ENCODE measurements at regions not wholly inside any gene's neighbourhood (a gene's known extent, or its start where the extent isn't known, plus 50 kb on each side); places are given as distances from the start of the nearest gene placed in this dataset.

DNA sequence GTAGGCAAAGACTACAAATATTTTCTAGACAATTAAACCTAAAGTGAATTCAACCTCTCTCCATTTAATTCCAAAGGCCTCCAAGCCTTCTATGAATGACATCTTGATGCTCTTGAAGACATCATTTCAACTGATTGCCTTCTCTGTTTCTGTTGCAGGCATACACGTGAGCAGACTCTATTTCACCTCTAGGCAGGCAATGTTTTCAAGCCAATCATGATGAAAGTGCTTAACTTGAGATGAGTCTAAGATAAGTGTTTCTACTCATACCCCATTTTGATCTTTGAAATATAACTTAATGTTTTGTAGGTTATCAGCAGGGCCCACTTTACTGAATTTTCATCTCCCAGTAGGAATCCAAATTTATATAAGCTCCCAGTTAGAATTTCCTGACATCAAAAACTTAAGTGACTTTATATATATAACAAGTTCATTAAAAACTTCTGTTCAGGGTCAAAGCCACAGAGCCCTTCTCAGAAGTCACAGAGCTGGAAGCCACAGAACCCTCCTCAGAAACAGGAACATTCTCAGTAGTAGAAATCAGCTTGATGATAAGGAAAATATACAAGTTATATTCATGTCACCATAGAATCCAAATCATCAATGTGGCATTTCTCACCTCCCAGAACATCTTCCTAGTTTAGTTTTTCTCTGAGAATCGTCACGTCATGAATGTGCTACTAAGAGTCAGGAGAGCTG, 108.5 kb downstream of the PHLDA1 start:
- Histone ChIP-seq H3K4me3 (ENCODE audit: low read depth, low read length) (no peak overlapping the region), H3K27ac (ENCODE audit: low read depth, low read length) (no peak overlapping the region), H3K9ac (ENCODE audit: low read length) (no peak overlapping the region), H3K4me1 (ENCODE audit: control insufficient read depth, insufficient read depth, low read length) (no peaks in the 10 kb centered on the region), H3K9me3 (ENCODE audit: control insufficient read depth, insufficient read depth, low read depth, low read length) (peaks cover 36% of the 10 kb centered on the region), H3K27me3 (ENCODE audit: control insufficient read depth, insufficient read depth, low read length) (no peaks in the 10 kb centered on the region), H3K36me3 (ENCODE audit: control insufficient read depth, insufficient read depth, low read length) (no peaks in the 10 kb centered on the region)

DNA sequence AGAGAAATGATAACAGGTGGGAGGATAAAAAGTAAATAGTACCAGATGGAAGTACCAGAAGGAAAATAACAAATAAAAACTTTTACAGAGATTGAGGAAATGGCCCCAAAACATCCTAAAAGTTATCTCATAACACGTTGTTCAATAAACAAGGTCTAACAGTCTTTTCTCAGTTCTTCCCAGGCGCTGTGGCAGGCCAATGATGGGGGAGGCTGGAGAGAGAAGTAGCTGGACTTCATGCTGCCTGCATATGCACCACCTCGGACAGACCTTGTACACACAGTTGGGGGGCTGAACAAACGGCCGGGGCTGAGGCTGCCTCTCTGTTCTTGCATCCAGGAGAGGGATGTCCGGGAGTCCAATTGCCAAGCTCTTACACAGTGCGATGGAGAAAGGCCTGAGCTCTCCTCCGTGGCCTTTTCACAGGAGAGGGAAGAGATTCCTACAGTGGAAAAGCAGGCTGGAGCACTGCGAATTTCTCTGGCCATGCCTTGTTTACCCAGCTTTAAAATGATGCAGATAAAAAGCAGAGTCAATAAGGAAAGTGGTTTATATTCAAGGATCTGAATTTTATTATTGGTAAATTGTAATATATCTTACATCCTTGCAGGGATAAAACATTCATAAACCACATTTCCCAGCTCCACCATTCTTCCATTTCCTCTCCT, 109.8 kb downstream of the PHLDA1 start:
- no peaks in the 10 kb centered on the region for H3K4me1 ChIP-seq (ENCODE audit: control insufficient read depth, insufficient read depth, low read length)
- no peak overlapping the region for H3K27ac ChIP-seq (ENCODE audit: low read depth, low read length)
- H3K9ac ChIP-seq (ENCODE audit: low read length) = no peak overlapping the region
- no peaks in the 10 kb centered on the region for H3K27me3 ChIP-seq (ENCODE audit: control insufficient read depth, insufficient read depth, low read length)
- H3K36me3 ChIP-seq (ENCODE audit: control insufficient read depth, insufficient read depth, low read length) = no peaks in the 10 kb centered on the region
- H3K4me3 ChIP-seq (ENCODE audit: low read depth, low read length) = no peak overlapping the region
- H3K9me3 ChIP-seq (ENCODE audit: control insufficient read depth, insufficient read depth, low read depth, low read length) = peaks cover 36% of the 10 kb centered on the region

DNA sequence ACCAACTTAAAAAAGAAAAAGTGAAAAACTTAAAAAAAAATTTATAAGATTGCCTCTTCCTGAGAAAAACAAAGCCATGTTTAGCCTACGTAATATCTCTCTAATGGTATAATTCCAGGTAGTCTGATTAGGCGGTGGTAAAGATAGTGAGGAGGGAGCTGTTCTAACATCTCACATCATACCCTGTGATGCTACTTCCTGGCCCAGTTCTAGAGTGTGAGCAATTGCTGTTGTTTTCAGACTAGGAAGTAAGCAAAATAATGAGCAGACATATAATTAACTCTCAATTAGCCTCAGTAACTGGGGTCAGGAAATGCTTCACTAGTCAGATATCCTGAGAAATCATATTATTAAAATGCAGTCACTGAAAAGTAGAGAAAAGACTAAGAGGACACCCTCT, 113.9 kb downstream of the PHLDA1 start:
- Histone ChIP-seq H3K36me3 (ENCODE audit: control insufficient read depth, insufficient read depth, low read length) (no peaks in the 10 kb centered on the region), H3K27ac (ENCODE audit: low read depth, low read length) (no peak overlapping the region), H3K4me1 (ENCODE audit: control insufficient read depth, insufficient read depth, low read length) (no peaks in the 10 kb centered on the region; the same call in none of the 2 replicates), H3K27me3 (ENCODE audit: control insufficient read depth, insufficient read depth, low read length) (no peaks in the 10 kb centered on the region), H3K4me3 (ENCODE audit: low read depth, low read length) (no peak overlapping the region), H3K9ac (ENCODE audit: low read length) (no peak overlapping the region), H3K9me3 (ENCODE audit: control insufficient read depth, insufficient read depth, low read depth, low read length) (peaks cover 2% of the 10 kb centered on the region; the same call in 1 of the 2 replicates)

DNA sequence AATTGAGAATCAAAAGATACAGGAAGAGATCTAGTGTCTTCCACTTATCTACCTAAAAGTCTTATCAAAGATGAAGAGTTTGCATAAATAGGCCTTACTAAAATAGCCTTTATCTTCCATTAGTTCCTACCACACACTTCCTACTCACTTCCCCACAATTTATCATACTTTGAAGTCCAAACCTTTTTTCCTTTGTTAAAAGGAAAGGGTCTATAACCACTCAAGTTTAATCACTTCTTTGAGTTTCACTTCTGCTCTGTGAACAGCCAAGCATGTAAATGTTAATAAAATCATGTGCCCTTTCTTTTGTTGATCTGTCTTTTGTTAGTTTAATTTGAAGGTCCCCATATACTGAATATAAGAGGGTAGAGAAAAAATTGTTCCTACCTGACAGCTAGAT, 114.5 kb downstream of the PHLDA1 start:
- no peak overlapping the region for H3K4me3 ChIP-seq (ENCODE audit: low read depth, low read length)
- H3K4me1 ChIP-seq (ENCODE audit: control insufficient read depth, insufficient read depth, low read length) = no peaks in the 10 kb centered on the region; the same call in none of the 2 replicates
- no peak overlapping the region for H3K27ac ChIP-seq (ENCODE audit: low read depth, low read length)
- H3K9me3 ChIP-seq (ENCODE audit: control insufficient read depth, insufficient read depth, low read depth, low read length) = no peaks in the 10 kb centered on the region
- H3K36me3 ChIP-seq (ENCODE audit: control insufficient read depth, insufficient read depth, low read length) = no peaks in the 10 kb centered on the region
- H3K27me3 ChIP-seq (ENCODE audit: control insufficient read depth, insufficient read depth, low read length) = no peaks in the 10 kb centered on the region
- H3K9ac ChIP-seq (ENCODE audit: low read length) = no peak overlapping the region

DNA sequence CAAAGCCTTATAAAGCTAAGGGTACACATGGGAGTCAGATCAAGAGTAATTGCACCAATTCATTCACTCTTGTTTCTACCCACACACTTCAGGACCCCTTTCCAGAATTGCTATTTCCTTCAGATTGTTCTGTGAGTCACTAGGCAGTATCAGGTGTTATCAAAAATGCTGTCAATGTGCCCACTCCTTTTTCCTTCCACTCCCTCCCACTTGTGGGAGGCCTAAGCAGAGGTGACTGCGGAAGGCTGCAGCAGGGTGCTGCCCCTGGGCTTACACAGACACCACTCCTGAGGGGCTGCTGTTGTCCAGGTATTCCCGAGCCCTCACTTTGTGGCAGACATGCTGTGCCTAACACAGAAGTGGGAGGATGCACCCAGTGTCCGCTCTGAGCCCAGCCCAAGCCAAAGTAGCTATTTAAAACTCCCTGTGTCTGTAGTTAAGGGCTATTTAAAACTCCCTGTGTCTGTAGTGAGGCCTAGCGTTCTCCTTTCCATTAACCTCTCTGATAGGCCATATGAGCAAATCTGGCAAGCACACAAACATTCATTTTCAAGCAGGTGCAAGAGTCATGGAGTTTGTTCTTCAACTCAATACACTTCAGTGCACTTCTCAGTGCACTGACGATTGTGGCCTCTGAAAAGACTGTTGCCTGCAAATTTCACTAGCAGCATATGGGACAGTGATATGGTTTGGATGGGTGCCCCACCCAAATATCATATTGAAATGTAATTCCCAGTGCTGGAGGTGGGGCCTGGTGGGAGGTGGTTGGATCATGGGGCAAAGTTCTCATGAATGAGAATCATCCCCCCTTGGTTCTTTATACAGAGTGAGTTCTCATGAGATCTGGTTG, 117.8 kb downstream of the PHLDA1 start:
- Histone ChIP-seq H3K36me3 (ENCODE audit: control insufficient read depth, insufficient read depth, low read length) (no peaks in the 10 kb centered on the region), H3K27me3 (ENCODE audit: control insufficient read depth, insufficient read depth, low read length) (no peaks in the 10 kb centered on the region), H3K4me1 (ENCODE audit: control insufficient read depth, insufficient read depth, low read length) (peaks cover 4% of the 10 kb centered on the region), H3K9me3 (ENCODE audit: control insufficient read depth, insufficient read depth, low read depth, low read length) (no peaks in the 10 kb centered on the region), H3K4me3 (ENCODE audit: low read depth, low read length) (no peak overlapping the region), H3K27ac (ENCODE audit: low read depth, low read length) (no peak overlapping the region), H3K9ac (ENCODE audit: low read length) (no peak overlapping the region)

DNA sequence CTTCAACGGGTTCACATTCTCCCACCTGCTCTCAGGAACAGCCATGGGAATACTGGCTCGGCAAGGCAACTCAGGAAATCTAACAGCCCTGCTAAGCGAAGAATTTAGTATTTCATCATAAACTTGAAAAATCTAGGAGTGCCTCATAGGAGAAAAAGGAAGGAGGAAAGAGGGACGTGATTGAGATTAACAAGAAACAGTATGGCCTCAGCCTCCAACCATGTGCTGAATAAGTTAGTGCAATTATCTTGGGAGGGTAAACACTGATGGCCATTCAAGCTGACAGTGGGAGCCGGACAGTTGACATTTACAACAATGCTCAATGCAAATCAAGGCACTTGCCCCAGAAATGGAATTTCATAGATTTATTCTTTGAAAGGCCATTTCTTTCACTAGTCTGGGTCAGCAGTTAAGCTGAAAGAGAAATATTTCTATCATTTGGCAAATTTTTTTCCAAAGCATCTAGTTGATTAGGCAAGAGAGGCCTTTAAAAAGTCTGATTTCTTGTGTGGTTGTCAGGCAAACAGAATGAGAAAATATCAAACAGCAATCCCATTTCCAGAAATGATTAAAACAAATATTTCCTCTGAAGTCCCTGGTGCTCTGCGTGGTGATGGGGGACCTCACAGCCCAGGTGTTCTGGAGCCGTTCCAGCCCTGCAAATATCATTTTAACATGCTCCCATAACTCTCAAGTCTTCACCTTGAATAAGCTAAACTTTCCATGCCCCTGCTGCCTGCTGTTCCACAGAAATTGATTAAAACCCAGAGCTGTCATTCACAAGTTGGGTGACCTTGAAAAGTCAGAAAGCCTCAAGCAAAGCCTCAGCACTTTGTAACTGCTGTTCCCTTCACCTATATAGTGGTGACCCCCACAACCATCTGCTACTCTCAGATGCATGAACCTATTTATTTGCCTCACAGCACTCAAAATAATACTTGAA, 121.6 kb downstream of the PHLDA1 start:
- no peak overlapping the region for H3K27ac ChIP-seq (ENCODE audit: low read depth, low read length)

DNA sequence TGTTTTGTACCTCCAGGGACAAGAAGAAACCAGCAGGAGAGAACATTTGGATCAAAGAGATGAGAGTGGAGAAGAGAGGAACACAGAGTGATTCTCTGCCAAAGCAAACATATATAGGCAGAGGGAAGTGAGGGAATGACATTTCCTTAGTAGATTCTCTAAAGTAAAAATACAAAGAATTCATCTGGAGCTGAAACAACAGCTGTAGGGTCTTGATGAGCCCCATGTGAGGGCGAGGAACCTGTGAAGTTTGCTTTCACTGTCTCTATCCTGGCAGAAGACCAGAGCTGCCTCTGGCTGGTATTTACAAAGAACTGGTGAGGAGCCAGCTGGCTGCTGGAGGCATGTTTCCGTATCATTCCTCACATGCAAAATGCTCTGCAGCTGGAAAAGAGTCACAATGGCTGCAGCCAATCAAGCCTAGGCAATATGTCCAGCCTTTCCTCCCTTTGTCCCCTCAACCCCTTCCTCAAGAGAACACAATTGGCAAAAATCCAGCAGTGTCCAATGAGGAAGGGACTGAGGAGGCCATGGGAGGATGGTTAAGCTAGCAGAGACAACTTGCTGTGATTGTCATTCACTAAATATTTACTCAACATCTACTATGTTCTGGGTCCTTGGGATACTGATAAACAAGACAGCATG, 122.5 kb downstream of the PHLDA1 start:
- Histone ChIP-seq H3K9me3 (ENCODE audit: control insufficient read depth, insufficient read depth, low read depth, low read length) (no peaks in the 10 kb centered on the region), H3K27me3 (ENCODE audit: control insufficient read depth, insufficient read depth, low read length) (no peaks in the 10 kb centered on the region), H3K36me3 (ENCODE audit: control insufficient read depth, insufficient read depth, low read length) (no peaks in the 10 kb centered on the region), H3K9ac (ENCODE audit: low read length) (no peak overlapping the region), H3K4me3 (ENCODE audit: low read depth, low read length) (no peak overlapping the region), H3K27ac (ENCODE audit: low read depth, low read length) (no peak overlapping the region), H3K4me1 (ENCODE audit: control insufficient read depth, insufficient read depth, low read length) (peaks cover 4% of the 10 kb centered on the region; the same call in 1 of the 2 replicates)

More for the DNA sequence above, 121.6 kb downstream of the PHLDA1 start:
- Histone ChIP-seq H3K9me3 (ENCODE audit: control insufficient read depth, insufficient read depth, low read depth, low read length) (no peaks in the 10 kb centered on the region), H3K36me3 (ENCODE audit: control insufficient read depth, insufficient read depth, low read length) (no peaks in the 10 kb centered on the region), H3K27me3 (ENCODE audit: control insufficient read depth, insufficient read depth, low read length) (no peaks in the 10 kb centered on the region), H3K4me3 (ENCODE audit: low read depth, low read length) (no peak overlapping the region), H3K9ac (ENCODE audit: low read length) (no peak overlapping the region), H3K4me1 (ENCODE audit: control insufficient read depth, insufficient read depth, low read length) (peaks cover 4% of the 10 kb centered on the region; the same call in 1 of the 2 replicates)

DNA sequence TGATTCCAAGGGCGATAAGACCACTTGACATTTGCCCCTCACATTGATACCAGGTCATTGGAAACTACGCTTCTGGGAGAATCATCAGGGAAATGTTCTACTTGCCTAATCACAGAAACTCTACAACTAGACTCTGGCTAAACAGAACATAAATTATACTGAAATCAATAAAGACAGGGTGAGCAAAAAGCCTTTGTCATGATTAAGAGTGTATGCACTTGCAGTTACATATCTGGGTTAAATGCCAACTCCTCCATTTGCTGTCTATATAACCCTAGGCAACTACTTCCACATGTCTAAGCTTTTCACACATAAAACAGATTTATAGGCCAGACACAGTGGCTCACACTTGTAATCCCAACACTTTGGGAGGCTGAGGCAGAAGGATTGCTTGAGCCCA, 125.7 kb downstream of the PHLDA1 start:
- no peak overlapping the region for H3K27ac ChIP-seq (ENCODE audit: low read depth, low read length)
- H3K36me3 ChIP-seq (ENCODE audit: control insufficient read depth, insufficient read depth, low read length) = no peaks in the 10 kb centered on the region
- no peak overlapping the region for H3K9ac ChIP-seq (ENCODE audit: low read length)
- H3K4me3 ChIP-seq (ENCODE audit: low read depth, low read length) = no peak overlapping the region
- no peaks in the 10 kb centered on the region for H3K27me3 ChIP-seq (ENCODE audit: control insufficient read depth, insufficient read depth, low read length)
- peaks cover 5% of the 10 kb centered on the region; the same call in 1 of the 2 replicates for H3K4me1 ChIP-seq (ENCODE audit: control insufficient read depth, insufficient read depth, low read length)
- H3K9me3 ChIP-seq (ENCODE audit: control insufficient read depth, insufficient read depth, low read depth, low read length) = no peaks in the 10 kb centered on the region

DNA sequence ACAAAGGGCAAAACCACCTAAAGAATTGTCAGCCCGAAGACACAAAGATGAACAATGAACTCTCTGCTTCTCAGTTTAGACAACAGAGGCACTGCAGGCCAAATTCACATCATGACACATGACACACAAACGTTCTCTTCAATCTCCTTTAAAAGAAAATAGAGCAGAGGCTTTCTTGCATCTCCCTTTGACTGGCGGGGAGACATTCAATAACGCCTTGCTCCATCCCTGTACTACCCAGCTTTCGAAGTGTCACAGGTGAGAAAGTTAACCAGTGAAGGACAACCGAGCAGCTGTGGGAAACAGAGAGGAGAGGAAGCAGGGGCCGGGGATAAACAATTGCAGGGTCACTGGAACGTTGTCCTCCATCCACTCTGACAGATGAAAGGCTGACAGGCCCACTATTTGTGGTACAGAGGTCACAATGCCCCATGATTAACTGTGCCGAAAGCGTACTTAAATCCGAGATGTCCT, 130.8 kb downstream of the PHLDA1 start:
- Histone ChIP-seq H3K4me1 (ENCODE audit: control insufficient read depth, insufficient read depth, low read length) (0 out of 2 replicates have a peak, but pooled peaks cover 3% of the 10 kb centered on the region), H3K9ac (ENCODE audit: low read length) (peak overlapping the region; percentile 28), H3K36me3 (ENCODE audit: control insufficient read depth, insufficient read depth, low read length) (no peaks in the 10 kb centered on the region), H3K27ac (ENCODE audit: low read depth, low read length) (no peak overlapping the region), H3K9me3 (ENCODE audit: control insufficient read depth, insufficient read depth, low read depth, low read length) (no peaks in the 10 kb centered on the region), H3K4me3 (ENCODE audit: low read depth, low read length) (no peak overlapping the region), H3K27me3 (ENCODE audit: control insufficient read depth, insufficient read depth, low read length) (no peaks in the 10 kb centered on the region)

DNA sequence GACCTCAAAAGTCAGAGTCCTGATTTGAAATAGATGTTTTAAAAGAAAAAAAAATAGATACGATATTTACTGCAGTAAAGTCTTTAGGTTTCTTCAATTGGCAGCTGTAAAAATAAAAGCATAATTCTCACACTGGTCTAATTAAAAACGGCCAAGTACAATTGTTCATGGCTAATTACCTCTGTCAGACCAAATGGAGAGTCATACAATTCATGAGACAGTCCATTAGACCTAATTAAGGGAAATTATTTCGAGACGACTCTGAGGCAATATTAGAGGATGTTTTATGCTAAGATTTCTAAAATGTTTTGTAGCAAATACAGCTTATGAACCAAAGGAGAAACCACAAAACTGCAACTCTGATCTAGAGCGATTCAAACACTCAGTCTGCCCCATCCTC, 131.3 kb downstream of the PHLDA1 start:
- peaks cover 9% of the 10 kb centered on the region for H3K4me1 ChIP-seq (ENCODE audit: control insufficient read depth, insufficient read depth, low read length)
- no peaks in the 10 kb centered on the region for H3K27me3 ChIP-seq (ENCODE audit: control insufficient read depth, insufficient read depth, low read length)
- no peak overlapping the region for H3K9ac ChIP-seq (ENCODE audit: low read length)
- H3K36me3 ChIP-seq (ENCODE audit: control insufficient read depth, insufficient read depth, low read length) = no peaks in the 10 kb centered on the region
- H3K4me3 ChIP-seq (ENCODE audit: low read depth, low read length) = no peak overlapping the region
- no peak overlapping the region for H3K27ac ChIP-seq (ENCODE audit: low read depth, low read length)
- H3K9me3 ChIP-seq (ENCODE audit: control insufficient read depth, insufficient read depth, low read depth, low read length) = no peaks in the 10 kb centered on the region
